Stomach (tissue), 8 donors: ENCODE measurements at regions not wholly inside any gene's neighbourhood (a gene's known extent, or its start where the extent isn't known, plus 50 kb on each side); places are given as distances from the start of the nearest gene placed in this dataset.
"Not testable (repeated sequence)": the region's sequence is repeated elsewhere in the genome, so short reads cannot be mapped to it uniquely, and the experiment has no call there.

Experiments
- DNase-seq, 2 donors: peaks; one replicate each; pipeline versions ENCODE4 v3.0.0 to v3.0.0-alpha.2; 2013 to 2019
- H3K27ac ChIP-seq, 5 donors: fragments of 200-600 bp in 4 of 5; sonication (generic) in 4 of 5; one replicate each; pipeline ENCODE4 v1.5.1; 2013 to 2019; ENCODE audit warnings: mild to moderate bottlenecking in 1 of 5, moderate library complexity in 1 of 5
- H3K27me3 ChIP-seq, 3 donors: fragments of 200-600 bp; sonication (generic); one replicate each; pipeline ENCODE4 v1.5.1; 2017 to 2019; ENCODE audit warnings: mixed run types in 1 of 3
- H3K36me3 ChIP-seq, 4 donors: fragments of 200-600 bp; sonication (generic); 1 replicate in 3 of 4; 2 replicates in 1 of 4; pipeline ENCODE4 v1.5.1; 2016 to 2019
- H3K4me1 ChIP-seq, 4 donors: fragments of 200-600 bp; sonication (generic); one replicate each; pipeline ENCODE4 v1.5.1; 2016 to 2019
- H3K4me3 ChIP-seq, 4 donors: fragments of 200-600 bp; sonication (generic) in 3 of 4; one replicate each; pipeline ENCODE4 v1.5.1; 2016 to 2019; ENCODE audit warnings: mild to moderate bottlenecking in 1 of 4
- H3K9me3 ChIP-seq, 4 donors: fragments of 200-600 bp; sonication (generic); one replicate each; pipeline ENCODE4 v1.5.1; 2016 to 2019
- CTCF ChIP-seq, 7 experiments: fragments of 450-650 bp in 4 of 7; fragments of 200-600 bp in 3 of 7; sonication (generic) in 3 of 7; IDR thresholded peaks; one replicate each; pipeline ENCODE4 v1.5.1; 2016 to 2019; ENCODE audit warnings: antibody characterized with exemption in 7 of 7, control low read depth in 2 of 7, mild to moderate bottlenecking in 1 of 7
- EP300 ChIP-seq: sonication (generic); formaldehyde crosslinking; IDR thresholded peaks from one replicate; pipeline ENCODE4 v1.6.1; 2017; ENCODE audit warnings: antibody characterized with exemption
- POLR2A ChIP-seq, 4 donors: fragments of 450-650 bp; IDR thresholded peaks; one replicate each; pipeline ENCODE4 v1.6.1; 2016; ENCODE audit warnings: antibody characterized with exemption in 4 of 4, control low read depth in 2 of 4, mild to moderate bottlenecking in 1 of 4, moderate library complexity in 1 of 4
- POLR2AphosphoS5 ChIP-seq, 3 donors: sonication (generic); formaldehyde crosslinking; IDR thresholded peaks; one replicate each; pipeline ENCODE4 v1.6.1; 2016; ENCODE audit warnings: antibody characterized with exemption in 3 of 3
- WGBS, 5 donors: extraction: QIAGEN DNeasy Blood & Tissue Kit in 3 of 5; methylation state at CpG; one replicate each; pipeline versions ENCODE4 v1.1.5 to v1.1.7; 2013 to 2018; 5-methylcytosine and 5-hydroxymethylcytosine counted together
- intact Hi-C: fragments of 100-400 bp; cut with DNase I; formaldehyde crosslinking; loops from one replicate; pipeline ENCODE4 v1.15.1; 2023; ENCODE audit warnings: low total_unique reads
- donor health status: healthy with polysubstance abuse.
- donor health status: Bipolar disorder and iron deficiency.
- donor health status: healthy.

- Histone ChIP-seq H3K4me3 (no peak overlapping the region), H3K27me3 (no peaks in the 10 kb centered on the region), H3K27ac (no peak overlapping the region), H3K9me3 (no peaks in the 10 kb centered on the region), H3K4me1 (peaks cover 0 to 16% (median 9%) of the 10 kb centered on the region in 4 donors), H3K36me3 (no peaks in the 10 kb centered on the region)
- intact Hi-C loops, result loop anchor here (5.0 kb wide), 1 partner anchor 173 kb away; no protein-coding TSS in a partner anchor
- WGBS, 5 donors, result 59 to 66% (median 61%) methylated on average over 2 of the region's 2 CpGs
- DNase-seq, result no peak
- no peak for TF ChIP-seq CTCF (IDR thresholded peaks at IDR 0.05)
- TF ChIP-seq POLR2AphosphoS5 (IDR thresholded peaks at IDR 0.05), result no peak
- TF ChIP-seq POLR2A (IDR thresholded peaks at IDR 0.05), result no peak
- no peak for TF ChIP-seq EP300
Observed at GRCh38 chr15:98080791-98081190, 120.3 kb downstream of the ARRDC4 start.

GRCh38 chr15:98083203-98083910 is 122.9 kb downstream of the ARRDC4 start:
- WGBS, 5 donors, result 56 to 73% (median 62%) methylated on average over 14 of the region's 14 CpGs
- DNase-seq, result peak in 1 of 2 donors; percentile 49
- intact Hi-C loops, result loop anchor here (5.0 kb wide), 1 partner anchor 176 kb away; no protein-coding TSS in a partner anchor
- H3K4me3 ChIP-seq, result no peak overlapping the region
- H3K4me1 ChIP-seq, result no peaks in the 10 kb centered on the region
- peaks cover 0 to 8% (median 2%) of the 10 kb centered on the region in 4 donors for H3K9me3 ChIP-seq
- TF ChIP-seq EP300, result no peak
- TF ChIP-seq POLR2A (IDR thresholded peaks at IDR 0.05), result no peak
- no peak for TF ChIP-seq POLR2AphosphoS5 (IDR thresholded peaks at IDR 0.05)
- no peak for TF ChIP-seq CTCF (IDR thresholded peaks at IDR 0.05)
- no peaks in the 10 kb centered on the region for H3K27me3 ChIP-seq
- no peak overlapping the region for H3K27ac ChIP-seq
- no peaks in the 10 kb centered on the region for H3K36me3 ChIP-seq

GRCh38 chr15:98085003-98085639 is 124.6 kb downstream of the ARRDC4 start:
- no peak overlapping the region for H3K27ac ChIP-seq
- H3K9me3 ChIP-seq, result peaks cover 0 to 9% (median 4%) of the 10 kb centered on the region in 4 donors
- no peaks in the 10 kb centered on the region for H3K27me3 ChIP-seq
- H3K4me3 ChIP-seq, result no peak overlapping the region
- DNase-seq, result peak; percentile 47 to 85
- H3K36me3 ChIP-seq, result no peaks in the 10 kb centered on the region
- 0 to 3% (median 0%) methylated on average over 2 of the region's 2 CpGs for WGBS, 5 donors
- TF ChIP-seq CTCF (IDR thresholded peaks at IDR 0.05) (peak in 5 of 7 experiments; percentile 52 to 76 (median 66)), POLR2AphosphoS5 (IDR thresholded peaks at IDR 0.05) (no peak)
- intact Hi-C loops, result no loop called here
- no peaks in the 10 kb centered on the region for H3K4me1 ChIP-seq

- DNase-seq, H3K36me3 ChIP-seq, intact Hi-C loops, H3K9me3 ChIP-seq, H3K4me3 ChIP-seq, H3K27ac ChIP-seq, H3K4me1 ChIP-seq, H3K27me3 ChIP-seq: not testable (repeated sequence)
- WGBS, 5 donors, result 70 to 90% (median 87%) methylated on average over 22 to 26 of the region's 35 CpGs
Observed at GRCh38 chr15:98088307-98088945, 127.9 kb downstream of the ARRDC4 start.

GRCh38 chr15:98089352-98089751 is 128.8 kb downstream of the ARRDC4 start:
- DNase-seq, H3K4me3 ChIP-seq, intact Hi-C loops, H3K4me1 ChIP-seq, H3K27ac ChIP-seq, H3K27me3 ChIP-seq, H3K36me3 ChIP-seq, H3K9me3 ChIP-seq: not testable (repeated sequence)
- 65 to 92% (median 81%) methylated on average over 2 to 3 of the region's 9 CpGs; no CpG with 5 or more reads in 1 of the 5 donors for WGBS, 5 donors

GRCh38 chr15:98097986-98098385 is 137.5 kb downstream of the ARRDC4 start:
- H3K4me1 ChIP-seq, DNase-seq, H3K27ac ChIP-seq, H3K27me3 ChIP-seq, H3K9me3 ChIP-seq, H3K36me3 ChIP-seq, H3K4me3 ChIP-seq, intact Hi-C loops: not testable (repeated sequence)
- WGBS, 5 donors, result 60 to 73% (median 66%) methylated on average over 2 of the region's 2 CpGs

GRCh38 chr15:98100606-98101005 is 140.1 kb downstream of the ARRDC4 start:
- H3K9me3 ChIP-seq, intact Hi-C loops, DNase-seq, H3K4me3 ChIP-seq, H3K27me3 ChIP-seq, H3K27ac ChIP-seq, H3K4me1 ChIP-seq, H3K36me3 ChIP-seq: not testable (repeated sequence)
- 57 to 71% (median 70%) methylated on average over 6 of the region's 6 CpGs for WGBS, 5 donors
